Adrenal gland (tissue), 9 donors: ENCODE measurements at regions not wholly inside any gene's neighbourhood (a gene's known extent, or its start where the extent isn't known, plus 50 kb on each side); places are given as distances from the start of the nearest gene placed in this dataset.
"Not testable (repeated sequence)": the region's sequence is repeated elsewhere in the genome, so short reads cannot be mapped to it uniquely, and the experiment has no call there.

Experiments
- DNase-seq, 7 donors: peaks; one replicate each; pipeline ENCODE4 v3.0.0-alpha.2; 2019 to 2020
- H3K27ac ChIP-seq, 5 donors: fragments of 200-600 bp; sonication (generic) in 4 of 5; 1 replicate in 3 of 5; 2 replicates in 2 of 5; pipeline versions ENCODE4 v1.5.1 to v1.8.0; 2016 to 2020; ENCODE audit warnings: mild to moderate bottlenecking in 1 of 5
- H3K27me3 ChIP-seq: fragments of 200-600 bp; 2 replicates; pipeline ENCODE4 v1.8.0; 2021
- H3K36me3 ChIP-seq, 2 donors: fragments of 200-600 bp; replicated peaks in 1 of 2; 1 replicate in 1 of 2; 2 replicates in 1 of 2; pipeline versions ENCODE4 v1.5.1 to v1.8.0; 2018 to 2022
- H3K4me1 ChIP-seq, 2 donors: fragments of 200-600 bp; replicated peaks in 1 of 2; 1 replicate in 1 of 2; 2 replicates in 1 of 2; pipeline versions ENCODE4 v1.5.1 to v1.8.0; 2018 to 2021
- H3K4me3 ChIP-seq, 4 donors: fragments of 200-600 bp; sonication (generic) in 3 of 4; one replicate each; pipeline ENCODE4 v1.5.1; 2016 to 2018
- H3K9me3 ChIP-seq, 3 donors: fragments of 200-600 bp; sonication (generic) in 1 of 3; replicated peaks in 1 of 3; 1 replicate in 2 of 3; 2 replicates in 1 of 3; pipeline versions ENCODE4 v1.5.1 to v1.8.0; 2016 to 2021
- CTCF ChIP-seq, 6 experiments: fragments of 450-650 bp in 4 of 6; fragments of 200-600 bp in 2 of 6; sonication (generic) in 1 of 6; IDR thresholded peaks; 1 replicate in 5 of 6; 2 replicates in 1 of 6; pipeline versions ENCODE4 v1.5.1 to v1.8.0; 2016 to 2021; ENCODE audit warnings: antibody characterized with exemption in 6 of 6, mild to moderate bottlenecking in 2 of 6, moderate library complexity in 1 of 6
- POLR2A ChIP-seq, 2 donors: fragments of 450-650 bp; IDR thresholded peaks; one replicate each; pipeline ENCODE4 v1.6.1; 2017; ENCODE audit warnings: antibody characterized with exemption in 2 of 2, mild to moderate bottlenecking in 2 of 2, moderate library complexity in 1 of 2
- WGBS, 4 donors: extraction: QIAGEN DNeasy Blood & Tissue Kit in 2 of 4; methylation state at CpG; one replicate each; pipeline versions ENCODE4 v1.1.5 to v1.1.7; 2013 to 2017; 5-methylcytosine and 5-hydroxymethylcytosine counted together
- intact Hi-C, 2 donors: fragments of 100-400 bp; cut with DNase I; formaldehyde crosslinking; loops; one replicate each; pipeline versions ENCODE4 v1.14.1 to v1.15.0; 2022 to 2023
- donor health status: healthy with polysubstance abuse.
- donor health status: Bipolar disorder and iron deficiency.
- donor health status: DM: yes; HTN: yes; CAD: no.
- donor health status: DM: no; HTN: no; CAD: no.
- donor health status: DM: no; HTN: no; CAD: no.

- H3K27me3 ChIP-seq: no peaks in the 10 kb centered on the region
- H3K27ac ChIP-seq: no peak overlapping the region
- 72 to 75% (median 73%) methylated on average over 3 of the region's 3 CpGs for WGBS, 4 donors
- H3K9me3 ChIP-seq: no peaks in the 10 kb centered on the region
- TF ChIP-seq POLR2A (IDR thresholded peaks at IDR 0.05) (no peak), CTCF (IDR thresholded peaks at IDR 0.05) (no peak)
- H3K4me3 ChIP-seq: no peak overlapping the region
- no peak for DNase-seq
- intact Hi-C loops: no loop called here
- no peaks in the 10 kb centered on the region for H3K36me3 ChIP-seq
- H3K4me1 ChIP-seq: no peaks in the 10 kb centered on the region
These were observed 411.4 kb upstream of the LMO3 start for GRCh38 chr12:17017402-17017801.

DNA sequence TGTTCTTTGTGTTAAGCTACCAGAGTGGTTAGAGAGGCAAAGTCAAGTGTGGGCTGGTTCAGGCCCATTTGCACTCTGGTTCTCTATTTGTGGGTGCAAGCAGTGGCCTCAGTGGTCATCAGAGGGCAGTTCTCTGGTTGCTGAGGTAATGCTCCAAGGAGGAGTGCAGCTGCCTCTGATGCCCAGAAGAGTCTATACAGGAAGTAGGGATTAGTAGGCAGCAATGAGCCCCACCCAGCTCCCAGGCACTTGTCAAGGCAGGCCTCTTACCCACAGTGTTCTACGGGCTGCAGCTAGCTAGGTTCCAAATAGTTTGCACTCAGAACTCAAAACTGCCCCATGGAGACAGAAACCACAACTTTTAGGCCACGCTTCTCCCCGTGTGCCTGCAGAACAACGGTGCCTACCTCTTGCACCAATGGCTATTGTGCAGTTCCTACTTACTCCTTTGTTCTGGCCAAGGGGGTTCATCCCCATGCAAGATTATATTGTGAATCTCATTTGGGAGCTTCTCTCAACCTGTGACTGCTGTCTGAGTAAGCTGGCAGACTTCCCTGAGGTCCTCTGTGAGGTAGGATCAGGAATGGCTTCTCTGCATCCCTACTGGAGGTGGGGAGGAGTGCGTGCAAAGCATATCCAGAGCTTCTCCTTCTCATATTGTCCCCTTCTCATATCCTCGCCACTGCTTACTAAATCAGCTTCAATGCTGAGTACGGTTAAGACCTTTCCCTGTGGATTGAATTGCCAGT is 410.3 kb upstream of the LMO3 start:
- H3K9me3 ChIP-seq: no peaks in the 10 kb centered on the region
- no peak for DNase-seq
- H3K27ac ChIP-seq: no peak overlapping the region
- TF ChIP-seq POLR2A (IDR thresholded peaks at IDR 0.05): no peak
- TF ChIP-seq CTCF (IDR thresholded peaks at IDR 0.05): no peak
- no peak overlapping the region for H3K4me3 ChIP-seq
- intact Hi-C loops: no loop called here
- no peaks in the 10 kb centered on the region for H3K4me1 ChIP-seq
- H3K36me3 ChIP-seq: no peaks in the 10 kb centered on the region
- H3K27me3 ChIP-seq: no peaks in the 10 kb centered on the region
- 80 to 92% (median 82%) methylated on average over 7 of the region's 7 CpGs for WGBS, 4 donors

DNA sequence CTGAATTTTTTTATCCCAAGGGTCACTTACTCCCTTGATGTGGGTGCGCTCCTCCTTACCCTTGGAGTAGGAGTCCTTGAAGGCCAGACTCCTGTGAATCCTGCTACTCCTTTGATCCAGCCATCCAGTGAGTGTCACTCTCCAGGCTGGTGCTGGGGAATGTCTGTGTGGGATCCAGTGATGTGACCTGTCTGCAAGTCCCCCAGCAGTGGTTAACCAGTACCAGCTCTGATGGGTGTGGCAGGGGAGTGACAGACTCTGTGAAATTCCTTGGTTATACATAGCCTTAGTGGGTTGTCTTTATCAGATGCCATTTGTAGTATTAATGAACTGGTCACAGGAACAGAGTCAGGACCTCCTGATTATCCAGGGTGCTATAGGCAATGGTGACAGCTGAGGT is 409.5 kb upstream of the LMO3 start:
- TF ChIP-seq POLR2A (IDR thresholded peaks at IDR 0.05): no peak
- TF ChIP-seq CTCF (IDR thresholded peaks at IDR 0.05): no peak
- no peaks in the 10 kb centered on the region for H3K4me1 ChIP-seq
- H3K4me3 ChIP-seq: no peak overlapping the region
- H3K36me3 ChIP-seq: no peaks in the 10 kb centered on the region
- no peak overlapping the region for H3K27ac ChIP-seq
- DNase-seq: no peak
- WGBS, 4 donors: 76 to 90% (median 86%) methylated on average over 1 of the region's 1 CpG
- H3K9me3 ChIP-seq: no peaks in the 10 kb centered on the region
- intact Hi-C loops: no loop called here
- H3K27me3 ChIP-seq: no peaks in the 10 kb centered on the region

GRCh38 chr12:17007442-17008040 is 401.6 kb upstream of the LMO3 start:
- H3K27me3 ChIP-seq, H3K36me3 ChIP-seq, intact Hi-C loops, H3K27ac ChIP-seq, H3K4me1 ChIP-seq, H3K4me3 ChIP-seq, H3K9me3 ChIP-seq, DNase-seq: not testable (repeated sequence)
- 90 to 94% (median 93%) methylated on average over 8 to 43 of the region's 43 CpGs for WGBS, 4 donors

GRCh38 chr12:16998538-16998937 is 392.6 kb upstream of the LMO3 start:
- H3K4me3 ChIP-seq, DNase-seq, H3K27ac ChIP-seq, H3K9me3 ChIP-seq, H3K36me3 ChIP-seq, H3K4me1 ChIP-seq, intact Hi-C loops, H3K27me3 ChIP-seq: not testable (repeated sequence)
- 85 to 95% (median 90%) methylated on average over 8 to 14 of the region's 14 CpGs for WGBS, 4 donors
